SJCRH30 (cell line): ENCODE measurements at regions not wholly inside any gene's neighbourhood (a gene's known extent, or its start where the extent isn't known, plus 50 kb on each side); places are given as distances from the start of the nearest gene placed in this dataset.

Experiments used
- DNase-seq, 2 experiments: peaks; one replicate each; pipeline ENCODE4 v3.0.0-alpha.2; 2015 to 2020
- H3K27ac ChIP-seq: fragments of 250-450 bp; sonication (Bioruptor Pico); 2 replicates; pipeline ENCODE4 v1.5.1; 2020; ENCODE audit warnings: mild to moderate bottlenecking, moderate library complexity
- H3K27me3 ChIP-seq: fragments of 250-450 bp; sonication (Bioruptor Pico); 2 replicates; pipeline ENCODE4 v1.5.1; 2020; ENCODE audit warnings: mild to moderate bottlenecking, moderate library complexity
- H3K36me3 ChIP-seq: fragments of 250-450 bp; sonication (Bioruptor Pico); 2 replicates; pipeline ENCODE4 v1.5.1; 2020; ENCODE audit warnings: mild to moderate bottlenecking, moderate library complexity
- H3K4me1 ChIP-seq: fragments of 250-450 bp; sonication (Bioruptor Pico); 2 replicates; pipeline ENCODE4 v1.5.1; 2020; ENCODE audit warnings: mild to moderate bottlenecking, moderate library complexity
- H3K4me3 ChIP-seq: fragments of 250-450 bp; sonication (Bioruptor Pico); 2 replicates; pipeline ENCODE4 v1.5.1; 2020; ENCODE audit warnings: mild to moderate bottlenecking, moderate library complexity
- H3K9me3 ChIP-seq: fragments of 250-450 bp; sonication (Bioruptor Pico); replicated peaks from 2 replicates; pipeline ENCODE4 v1.5.1; 2020; ENCODE audit warnings: mild to moderate bottlenecking, moderate library complexity

DNA sequence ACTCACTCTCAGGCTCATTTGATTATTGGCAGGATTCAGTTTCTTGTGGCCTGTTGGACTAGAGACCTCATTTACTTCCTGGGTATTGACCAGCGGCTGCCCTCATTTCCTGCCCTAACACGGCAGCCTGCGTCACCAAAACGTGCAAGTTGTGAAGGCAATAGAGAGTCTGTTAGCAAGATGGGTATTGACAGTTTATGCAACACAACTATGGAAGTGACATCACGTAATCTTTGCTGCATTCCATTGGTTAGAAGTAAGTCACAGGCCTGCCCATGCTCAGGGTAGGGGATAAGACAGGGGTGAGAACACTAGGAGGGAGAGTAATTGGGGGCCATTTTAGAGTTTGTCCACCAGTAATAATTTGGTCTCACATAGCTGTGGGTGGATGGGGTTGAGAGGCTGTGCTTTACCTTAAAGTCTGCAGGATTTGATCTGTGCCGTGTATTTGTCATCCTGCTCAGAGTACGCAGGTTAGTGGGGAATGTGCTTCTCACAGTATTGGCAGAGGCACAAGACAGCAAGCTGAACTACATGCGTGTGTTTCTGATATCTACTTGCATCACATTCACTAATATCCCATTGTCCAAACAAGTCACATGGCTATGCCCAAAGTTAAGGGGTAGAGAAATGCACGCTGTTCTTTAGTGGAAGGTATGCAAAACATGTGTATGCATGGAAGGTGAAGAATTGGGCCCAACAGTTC is 83.3 kb downstream of the EDEM1 start:
- DNase-seq: no peak
- Histone ChIP-seq H3K27ac (no peak overlapping the region), H3K9me3 (no peaks in the 10 kb centered on the region), H3K27me3 (no peaks in the 10 kb centered on the region), H3K36me3 (no peaks in the 10 kb centered on the region), H3K4me3 (no peak overlapping the region), H3K4me1 (no peaks in the 10 kb centered on the region)

DNA sequence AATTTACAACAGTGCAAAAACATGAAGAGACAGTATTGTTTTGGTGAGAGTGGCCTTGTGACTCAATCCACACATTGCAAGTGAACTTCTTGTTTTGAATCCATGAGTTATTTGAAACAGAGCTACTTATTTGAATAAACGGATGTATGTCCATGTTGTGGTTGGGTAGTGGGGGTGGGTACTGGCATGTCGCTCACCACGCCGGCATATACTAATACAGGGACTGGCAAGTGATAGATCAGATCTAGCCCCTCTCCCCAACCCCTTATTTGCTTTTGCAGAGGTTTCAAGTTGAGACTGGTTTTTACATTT is 83.8 kb downstream of the EDEM1 start:
- no peaks in the 10 kb centered on the region for H3K27me3 ChIP-seq
- DNase-seq: no peak

GRCh38 chr3:5272387-5272786 is 84.9 kb downstream of the EDEM1 start:
- DNase-seq: no peak
- H3K4me3 ChIP-seq: no peak overlapping the region
- no peak overlapping the region for H3K27ac ChIP-seq

More for the DNA sequence above, 83.8 kb downstream of the EDEM1 start:
- Histone ChIP-seq H3K9me3 (no peaks in the 10 kb centered on the region), H3K36me3 (no peaks in the 10 kb centered on the region), H3K27ac (no peak overlapping the region), H3K4me1 (no peaks in the 10 kb centered on the region), H3K4me3 (no peak overlapping the region)

DNA sequence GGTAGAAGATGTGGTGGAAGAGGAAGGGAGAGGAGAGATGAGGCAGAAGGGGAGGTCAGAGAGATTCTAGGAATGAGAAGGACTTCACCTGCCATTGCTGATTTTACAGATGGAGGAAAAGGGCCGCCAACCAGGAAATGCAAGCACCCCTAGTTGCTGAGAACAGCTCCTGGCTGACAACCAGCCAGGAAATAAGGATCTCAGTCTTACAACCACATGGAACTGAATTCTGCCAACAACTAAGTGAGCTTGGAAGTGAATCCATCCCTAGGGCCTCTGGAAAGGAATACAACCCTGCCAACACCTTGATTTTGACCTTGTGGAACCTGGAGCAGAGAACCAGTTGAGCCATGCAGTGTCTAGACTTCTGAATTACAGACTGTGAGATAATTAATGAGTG is 86.6 kb downstream of the EDEM1 start:
- no peaks in the 10 kb centered on the region for H3K4me1 ChIP-seq
- no peak overlapping the region for H3K4me3 ChIP-seq
- no peaks in the 10 kb centered on the region for H3K9me3 ChIP-seq
- H3K27me3 ChIP-seq: no peaks in the 10 kb centered on the region
- H3K27ac ChIP-seq: no peak overlapping the region
- DNase-seq: no peak
- no peaks in the 10 kb centered on the region for H3K36me3 ChIP-seq

More at GRCh38 chr3:5272387-5272786, 84.9 kb downstream of the EDEM1 start:
- Histone ChIP-seq H3K4me1 (no peaks in the 10 kb centered on the region), H3K27me3 (no peaks in the 10 kb centered on the region), H3K36me3 (no peaks in the 10 kb centered on the region), H3K9me3 (no peaks in the 10 kb centered on the region)

DNA sequence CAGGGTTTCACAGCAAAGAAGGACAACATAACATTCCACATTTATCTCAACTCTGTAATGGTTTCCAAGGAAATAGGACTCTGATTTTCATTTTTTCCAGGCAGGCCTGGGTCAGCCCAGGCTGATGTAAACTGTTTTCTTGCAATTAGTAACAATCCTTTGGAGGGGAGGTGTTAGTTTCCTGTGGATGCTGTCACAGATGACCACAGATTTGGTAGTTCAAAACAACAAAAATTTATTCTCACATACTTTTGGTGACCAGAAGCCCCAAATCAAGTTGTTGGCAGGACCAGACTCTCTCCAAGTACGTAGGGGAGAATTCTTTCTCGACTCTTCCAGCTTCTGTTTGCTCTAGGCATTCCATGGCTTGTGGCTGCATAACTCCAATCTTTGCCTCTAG is 88.0 kb downstream of the EDEM1 start:
- no peaks in the 10 kb centered on the region for H3K9me3 ChIP-seq
- no peaks in the 10 kb centered on the region for H3K27me3 ChIP-seq
- H3K27ac ChIP-seq: no peak overlapping the region
- no peaks in the 10 kb centered on the region for H3K36me3 ChIP-seq
- no peak for DNase-seq
- H3K4me3 ChIP-seq: no peak overlapping the region
- H3K4me1 ChIP-seq: no peaks in the 10 kb centered on the region

DNA sequence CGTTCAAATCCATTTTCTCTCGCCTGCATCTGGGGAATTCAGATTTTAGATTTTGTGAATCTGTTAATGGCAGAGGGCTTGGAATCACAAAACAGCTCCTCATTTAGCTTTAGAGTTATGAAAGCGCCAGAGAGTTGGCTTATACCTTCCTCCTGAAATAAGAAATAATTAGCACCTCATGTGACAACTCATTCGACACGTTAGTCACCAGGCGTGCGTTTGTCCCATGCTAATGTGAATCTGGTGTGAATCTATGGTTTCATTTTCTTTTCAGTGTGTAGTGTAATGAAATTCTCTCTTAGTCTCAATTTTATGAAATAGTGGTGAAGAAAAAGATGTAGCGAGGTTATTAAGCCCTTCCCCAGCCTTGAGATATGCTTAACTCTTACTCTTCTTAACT is 89.4 kb downstream of the EDEM1 start:
- Histone ChIP-seq H3K27ac (no peak overlapping the region), H3K4me1 (no peaks in the 10 kb centered on the region), H3K4me3 (no peak overlapping the region)

GRCh38 chr3:5277612-5278236 is 90.2 kb downstream of the EDEM1 start:
- Histone ChIP-seq H3K9me3 (no peaks in the 10 kb centered on the region), H3K36me3 (no peaks in the 10 kb centered on the region), H3K27ac (no peak overlapping the region), H3K4me1 (no peaks in the 10 kb centered on the region), H3K4me3 (no peak overlapping the region), H3K27me3 (no peaks in the 10 kb centered on the region)
- DNase-seq: no peak

More for the DNA sequence above, 89.4 kb downstream of the EDEM1 start:
- DNase-seq: no peak
- Histone ChIP-seq H3K27me3 (no peaks in the 10 kb centered on the region), H3K9me3 (no peaks in the 10 kb centered on the region), H3K36me3 (no peaks in the 10 kb centered on the region)

DNA sequence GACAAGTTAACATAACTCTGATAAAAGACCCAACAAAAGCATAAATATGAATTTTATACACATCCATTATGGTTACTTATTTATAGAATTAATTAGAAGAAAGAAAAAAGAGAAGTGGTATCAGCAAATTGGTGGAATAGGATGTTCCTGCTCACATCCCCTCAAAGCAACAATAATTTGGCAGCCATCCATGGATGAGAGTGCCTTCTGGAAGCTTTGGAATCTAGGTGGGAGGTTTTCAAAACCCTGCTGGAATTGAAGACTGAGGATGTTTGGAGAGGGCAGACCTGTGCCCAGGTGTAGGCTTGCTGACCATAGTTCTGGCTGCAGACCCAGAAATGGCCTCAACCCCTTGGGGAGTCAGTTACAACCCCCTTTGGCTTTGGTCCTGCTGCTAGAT is 91.2 kb downstream of the EDEM1 start:
- Histone ChIP-seq H3K36me3 (no peaks in the 10 kb centered on the region), H3K4me3 (no peak overlapping the region)

GRCh38 chr3:5282703-5283102 is 95.2 kb downstream of the EDEM1 start:
- Histone ChIP-seq H3K27me3 (no peaks in the 10 kb centered on the region), H3K36me3 (no peaks in the 10 kb centered on the region), H3K9me3 (no peaks in the 10 kb centered on the region), H3K27ac (no peak overlapping the region), H3K4me3 (no peak overlapping the region), H3K4me1 (no peaks in the 10 kb centered on the region)
- no peak for DNase-seq

More for the DNA sequence above, 91.2 kb downstream of the EDEM1 start:
- Histone ChIP-seq H3K4me1 (no peaks in the 10 kb centered on the region), H3K27ac (no peak overlapping the region), H3K27me3 (no peaks in the 10 kb centered on the region), H3K9me3 (no peaks in the 10 kb centered on the region)
- DNase-seq: no peak

DNA sequence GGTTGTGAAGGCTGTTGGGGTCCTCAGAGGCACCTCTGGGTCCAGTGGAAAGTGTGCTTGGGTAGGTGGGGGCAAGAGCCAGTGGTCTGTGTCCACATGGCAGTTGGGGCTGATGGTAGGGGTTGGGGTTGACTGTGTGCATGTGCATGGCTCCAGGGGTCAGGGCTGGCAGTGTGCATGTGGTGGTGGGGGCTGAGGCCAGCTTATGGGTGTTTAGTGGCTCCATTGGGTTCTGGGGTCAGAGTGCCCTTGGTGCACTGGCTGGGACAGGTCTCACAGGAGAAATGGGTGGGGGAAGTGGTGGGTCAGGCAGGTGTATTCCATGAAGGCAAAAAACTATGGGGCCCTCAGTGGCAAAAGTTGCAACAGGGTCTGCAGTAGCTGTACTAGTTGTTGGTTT is 97.9 kb downstream of the EDEM1 start:
- H3K27ac ChIP-seq: no peak overlapping the region
- no peaks in the 10 kb centered on the region for H3K4me1 ChIP-seq
- no peaks in the 10 kb centered on the region for H3K27me3 ChIP-seq
- DNase-seq: no peak
- H3K4me3 ChIP-seq: no peak overlapping the region
- H3K36me3 ChIP-seq: no peaks in the 10 kb centered on the region
- no peaks in the 10 kb centered on the region for H3K9me3 ChIP-seq

- DNase-seq: no peak
- no peaks in the 10 kb centered on the region for H3K4me1 ChIP-seq
- H3K27ac ChIP-seq: no peak overlapping the region
- no peaks in the 10 kb centered on the region for H3K36me3 ChIP-seq
- no peaks in the 10 kb centered on the region for H3K27me3 ChIP-seq
- H3K9me3 ChIP-seq: no peaks in the 10 kb centered on the region
- no peak overlapping the region for H3K4me3 ChIP-seq
Measured at GRCh38 chr3:5290915-5291314, 103.4 kb downstream of the EDEM1 start.

- Histone ChIP-seq H3K4me3 (no peak overlapping the region), H3K4me1 (no peaks in the 10 kb centered on the region), H3K9me3 (no peaks in the 10 kb centered on the region), H3K36me3 (no peaks in the 10 kb centered on the region), H3K27ac (no peak overlapping the region), H3K27me3 (no peaks in the 10 kb centered on the region)
- no peak for DNase-seq
Measured at GRCh38 chr3:5292512-5292911, 105.0 kb downstream of the EDEM1 start.

DNA sequence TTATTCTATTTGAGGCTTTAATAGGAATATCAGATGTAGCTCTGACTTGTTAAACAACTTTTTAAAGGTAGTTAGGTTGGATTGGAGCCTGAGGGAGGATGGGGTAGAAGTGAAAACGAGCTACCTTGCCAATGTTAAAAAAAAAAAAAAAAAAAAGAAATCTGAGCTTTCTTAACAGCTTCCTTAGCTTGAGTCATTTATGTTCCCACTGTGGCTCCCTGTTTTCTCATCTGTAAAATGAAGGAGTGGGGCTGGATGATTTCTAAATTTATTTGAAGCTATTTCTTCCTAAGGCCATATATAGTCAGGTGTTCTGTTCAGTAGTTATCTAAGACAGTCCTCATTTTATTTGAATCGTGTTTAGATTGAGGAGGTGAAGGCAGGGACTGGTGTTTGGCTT is 105.7 kb downstream of the EDEM1 start:
- H3K36me3 ChIP-seq: no peaks in the 10 kb centered on the region
- no peak overlapping the region for H3K4me3 ChIP-seq
- no peaks in the 10 kb centered on the region for H3K9me3 ChIP-seq
- no peak overlapping the region for H3K27ac ChIP-seq
- no peaks in the 10 kb centered on the region for H3K4me1 ChIP-seq
- no peak for DNase-seq
- H3K27me3 ChIP-seq: no peaks in the 10 kb centered on the region

- DNase-seq: no peak
Measured at GRCh38 chr3:5294356-5294755, 106.8 kb downstream of the EDEM1 start.

GRCh38 chr3:5295191-5295690 is 107.7 kb downstream of the EDEM1 start:
- no peaks in the 10 kb centered on the region for H3K36me3 ChIP-seq
- H3K4me1 ChIP-seq: no peaks in the 10 kb centered on the region
- H3K27ac ChIP-seq: no peak overlapping the region
- no peaks in the 10 kb centered on the region for H3K9me3 ChIP-seq
- no peaks in the 10 kb centered on the region for H3K27me3 ChIP-seq
- no peak for DNase-seq
- no peak overlapping the region for H3K4me3 ChIP-seq

More at GRCh38 chr3:5294356-5294755, 106.8 kb downstream of the EDEM1 start:
- Histone ChIP-seq H3K4me3 (no peak overlapping the region), H3K36me3 (no peaks in the 10 kb centered on the region), H3K4me1 (no peaks in the 10 kb centered on the region), H3K27ac (no peak overlapping the region), H3K27me3 (no peaks in the 10 kb centered on the region), H3K9me3 (no peaks in the 10 kb centered on the region)

DNA sequence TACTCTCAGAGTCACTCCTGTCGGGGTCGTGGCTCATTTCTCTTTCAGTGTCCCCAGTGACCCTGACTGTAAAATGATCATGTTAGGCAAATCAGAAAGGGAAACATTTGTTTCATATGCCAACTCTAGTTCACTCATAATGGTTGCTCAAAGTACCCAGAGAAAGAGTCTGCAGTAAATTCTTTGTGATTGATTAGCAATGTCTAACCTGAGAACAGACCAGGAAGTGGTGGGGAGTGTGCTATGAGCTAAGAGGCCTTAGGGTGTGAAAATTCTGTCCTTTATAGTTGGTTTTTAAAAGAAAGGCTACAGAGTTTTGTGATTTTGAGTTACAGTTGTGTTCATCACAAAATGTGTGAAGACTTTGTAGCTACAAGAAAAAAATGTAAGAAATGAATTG is 108.9 kb downstream of the EDEM1 start:
- no peaks in the 10 kb centered on the region for H3K27me3 ChIP-seq
- H3K36me3 ChIP-seq: no peaks in the 10 kb centered on the region
- DNase-seq: no peak
- no peak overlapping the region for H3K27ac ChIP-seq
- no peaks in the 10 kb centered on the region for H3K9me3 ChIP-seq
- H3K4me1 ChIP-seq: no peaks in the 10 kb centered on the region
- H3K4me3 ChIP-seq: no peak overlapping the region
